GM13976 (cell line): ENCODE measurements at regions not wholly inside any gene's neighbourhood (a gene's known extent, or its start where the extent isn't known, plus 50 kb on each side); places are given as distances from the start of the nearest gene placed in this dataset.

Experiments used
- DNase-seq: peaks from one replicate; pipeline ENCODE4 v3.0.0; 2012; ENCODE audit warnings: low spot score
- in situ Hi-C: fragments of 300-500 bp; cut with MboI; formaldehyde crosslinking; loops from one replicate; pipeline ENCODE4 v1.12.0; 2022; ENCODE audit warnings: low sequenced_read_pairs, mixed read lengths, inconsistent platforms; ENCODE audit not compliant: unreplicated experiment
- TF ChIP-seq, protein P1 (sequence below): IDR thresholded peaks from 2 replicates; pipeline ENCODE4 v1.5.1; 2012; ENCODE audit warnings: borderline replicate concordance, mild to moderate bottlenecking; ENCODE audit not compliant: insufficient read depth; ENCODE audit errors: extremely low read depth, missing control alignments, control extremely low read depth

GRCh38 chr6:163671791-163672190 is 257.3 kb downstream of the QKI start:
- DNase-seq = no peak
- in situ Hi-C loops = no loop called here
- TF ChIP-seq, protein P1, sequence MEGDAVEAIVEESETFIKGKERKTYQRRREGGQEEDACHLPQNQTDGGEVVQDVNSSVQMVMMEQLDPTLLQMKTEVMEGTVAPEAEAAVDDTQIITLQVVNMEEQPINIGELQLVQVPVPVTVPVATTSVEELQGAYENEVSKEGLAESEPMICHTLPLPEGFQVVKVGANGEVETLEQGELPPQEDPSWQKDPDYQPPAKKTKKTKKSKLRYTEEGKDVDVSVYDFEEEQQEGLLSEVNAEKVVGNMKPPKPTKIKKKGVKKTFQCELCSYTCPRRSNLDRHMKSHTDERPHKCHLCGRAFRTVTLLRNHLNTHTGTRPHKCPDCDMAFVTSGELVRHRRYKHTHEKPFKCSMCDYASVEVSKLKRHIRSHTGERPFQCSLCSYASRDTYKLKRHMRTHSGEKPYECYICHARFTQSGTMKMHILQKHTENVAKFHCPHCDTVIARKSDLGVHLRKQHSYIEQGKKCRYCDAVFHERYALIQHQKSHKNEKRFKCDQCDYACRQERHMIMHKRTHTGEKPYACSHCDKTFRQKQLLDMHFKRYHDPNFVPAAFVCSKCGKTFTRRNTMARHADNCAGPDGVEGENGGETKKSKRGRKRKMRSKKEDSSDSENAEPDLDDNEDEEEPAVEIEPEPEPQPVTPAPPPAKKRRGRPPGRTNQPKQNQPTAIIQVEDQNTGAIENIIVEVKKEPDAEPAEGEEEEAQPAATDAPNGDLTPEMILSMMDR = no peak

DNA sequence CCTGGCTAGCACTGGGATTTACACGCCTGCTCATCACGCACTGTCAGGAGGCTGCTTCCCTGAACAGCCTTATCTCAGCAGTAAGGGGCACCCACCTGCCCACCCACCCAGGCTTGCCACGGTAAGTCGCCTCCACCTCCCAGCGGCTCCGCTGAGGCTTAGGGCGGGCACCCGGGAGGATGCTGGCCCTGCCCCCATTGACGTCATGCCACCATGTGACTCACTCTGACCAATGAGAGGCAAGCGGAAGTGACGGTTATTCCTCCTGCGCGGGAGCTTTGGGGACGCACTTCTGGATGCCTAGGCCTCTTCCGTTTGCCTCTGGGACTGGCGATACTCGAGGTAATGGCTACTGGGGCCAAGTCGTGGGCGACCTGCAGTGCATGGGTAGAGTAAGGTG is 256.8 kb downstream of the QKI start:
- no peak for DNase-seq
- in situ Hi-C loops = no loop called here
- TF ChIP-seq, protein P1 = no peak

DNA sequence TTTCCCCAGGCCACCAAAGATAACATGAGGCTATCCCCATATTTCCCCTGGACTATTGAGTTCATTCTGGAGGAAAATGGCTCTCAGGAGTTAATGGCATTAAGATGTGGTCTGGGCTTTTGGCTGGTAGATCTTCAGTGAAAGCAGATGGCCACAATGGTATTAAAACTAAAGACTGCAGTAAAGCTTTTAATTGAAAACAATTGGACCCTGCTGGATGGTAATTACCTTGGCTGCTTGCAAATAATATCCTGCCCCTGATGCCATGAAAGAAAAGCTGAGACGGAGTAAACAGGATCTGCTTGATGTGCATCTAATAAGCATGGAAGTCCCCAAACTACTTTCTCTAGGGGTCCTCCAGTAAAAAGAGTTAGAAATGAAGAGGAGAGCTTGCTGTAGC is 255.8 kb downstream of the QKI start:
- DNase-seq = no peak
- TF ChIP-seq, protein P1 = no peak
- in situ Hi-C loops = no loop called here

DNA sequence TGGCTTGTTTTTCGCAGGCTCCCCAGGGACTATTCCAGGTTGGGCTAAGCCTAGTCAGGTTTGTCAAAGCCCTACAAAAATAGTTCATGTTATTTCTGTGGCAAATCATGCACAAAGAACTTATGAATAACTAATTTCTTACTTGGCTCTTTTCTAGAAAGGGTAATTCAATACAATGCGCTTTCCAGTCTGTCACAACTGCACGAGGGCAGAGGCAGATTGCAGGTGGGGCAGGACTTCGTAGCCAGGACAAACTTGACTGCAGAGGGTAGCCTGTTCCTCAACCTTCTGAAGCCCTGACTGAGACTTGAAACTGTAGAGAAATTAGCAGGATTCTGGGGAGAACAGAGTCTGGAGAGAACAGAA is 253.5 kb downstream of the QKI start:
- in situ Hi-C loops = no loop called here
- no peak for DNase-seq
- TF ChIP-seq, protein P1 = no peak

- DNase-seq = peak; percentile 87
- TF ChIP-seq, protein P1 = no peak
- in situ Hi-C loops = no loop called here
These were observed 253.0 kb downstream of the QKI start for GRCh38 chr6:163667372-163668060.

GRCh38 chr6:163665464-163665863 is 250.9 kb downstream of the QKI start:
- DNase-seq = no peak
- in situ Hi-C loops = no loop called here
- TF ChIP-seq, protein P1 = no peak
